Uterus (tissue), 2 donors: ENCODE measurements at regions not wholly inside any gene's neighbourhood (a gene's known extent, or its start where the extent isn't known, plus 50 kb on each side); places are given as distances from the start of the nearest gene placed in this dataset.

ENCODE experiments used
- CTCF ChIP-seq, 4 experiments: fragments of 200-600 bp in 2 of 4; fragments of 450-650 bp in 2 of 4; sonication (generic) in 2 of 4; IDR thresholded peaks; one replicate each; pipeline ENCODE4 v1.5.1; 2016 to 2019; ENCODE audit warnings: antibody characterized with exemption in 4 of 4, mild to moderate bottlenecking in 2 of 4, moderate library complexity in 1 of 4
- POLR2A ChIP-seq, 2 donors: fragments of 450-650 bp; IDR thresholded peaks; one replicate each; pipeline ENCODE4 v1.6.1; 2016; ENCODE audit warnings: antibody characterized with exemption in 2 of 2, mild to moderate bottlenecking in 1 of 2, moderate library complexity in 1 of 2

- TF ChIP-seq CTCF (IDR thresholded peaks at IDR 0.05) (no peak), POLR2A (IDR thresholded peaks at IDR 0.05) (no peak)
Observed at GRCh38 chr1:30425046-30425445, 298.3 kb downstream of the MATN1 start.
